ENCODE measurements at regions not wholly inside any gene's neighbourhood (a gene's known extent, or its start where the extent isn't known, plus 50 kb on each side); places are given as distances from the start of the nearest gene placed in this dataset.

- Mint-ChIP-seq H3K4me1 (no peaks in the 10 kb centered on the region), H3K27me3 (no peaks in the 10 kb centered on the region), H3K9me3 (peaks cover 0 to 3% (median 0%) of the 10 kb centered on the region in 8 donors), H3K27ac (peak overlapping the region in 1 of 7 donors; percentile 39), H3K4me3 (no peak overlapping the region), H3K36me3 (no peaks in the 10 kb centered on the region)
- no peak overlapping the region for H3K27ac ChIP-seq (ENCODE audit: low read depth, low read length)
- no peaks in the 10 kb centered on the region for H3K36me3 ChIP-seq (ENCODE audit: insufficient read depth, low read length)
- no peak for DNase-seq
- intact Hi-C loops (cut with micrococcal nuclease), result no loop called here
- H3K4me3 ChIP-seq (ENCODE audit: low read length in 2 of 2), result no peak overlapping the region
- no peaks in the 10 kb centered on the region for H3K27me3 ChIP-seq (ENCODE audit: insufficient read depth, low read length)
- H3K9me3 ChIP-seq (ENCODE audit: control insufficient read depth in 1 of 2, low read length in 2 of 2), result no peaks in the 10 kb centered on the region
- POLR2A ChIA-PET (ENCODE audit: partially characterized antibody), result no interaction called here
- H3K4me1 ChIP-seq (ENCODE audit: insufficient read depth, low read length), result no peaks in the 10 kb centered on the region
- CTCF ChIA-PET (ENCODE audit: partially characterized antibody), result no interaction called here
Observed at GRCh38 chrX:39834600-39834999, 263.2 kb downstream of the BCOR start.

GRCh38 chrX:39835241-39835640, 262.5 kb downstream of the BCOR start:
- Histone ChIP-seq H3K4me3 (ENCODE audit: low read length in 2 of 2) (no peak overlapping the region), H3K27ac (ENCODE audit: low read depth, low read length) (no peak overlapping the region), H3K27me3 (ENCODE audit: insufficient read depth, low read length) (no peaks in the 10 kb centered on the region), H3K9me3 (ENCODE audit: control insufficient read depth in 1 of 2, low read length in 2 of 2) (no peaks in the 10 kb centered on the region), H3K36me3 (ENCODE audit: insufficient read depth, low read length) (no peaks in the 10 kb centered on the region), H3K4me1 (ENCODE audit: insufficient read depth, low read length) (no peaks in the 10 kb centered on the region)
- no peaks in the 10 kb centered on the region for H3K36me3 Mint-ChIP-seq
- intact Hi-C loops (cut with micrococcal nuclease), result no loop called here
- ChIA-PET POLR2A (ENCODE audit: partially characterized antibody) (no interaction called here), CTCF (ENCODE audit: partially characterized antibody) (no interaction called here)
- no peak for DNase-seq
- no peaks in the 10 kb centered on the region for H3K27me3 Mint-ChIP-seq
- no peak overlapping the region for H3K4me3 Mint-ChIP-seq
- peak overlapping the region in 1 of 7 donors; percentile 51 for H3K27ac Mint-ChIP-seq
- no peaks in the 10 kb centered on the region for H3K4me1 Mint-ChIP-seq
- H3K9me3 Mint-ChIP-seq, result no peaks in the 10 kb centered on the region

- no peaks in the 10 kb centered on the region for H3K9me3 Mint-ChIP-seq
- Histone ChIP-seq H3K4me3 (ENCODE audit: low read length in 2 of 2) (no peak overlapping the region), H3K27me3 (ENCODE audit: insufficient read depth, low read length) (no peaks in the 10 kb centered on the region), H3K4me1 (ENCODE audit: insufficient read depth, low read length) (no peaks in the 10 kb centered on the region), H3K9me3 (ENCODE audit: control insufficient read depth in 1 of 2, low read length in 2 of 2) (no peaks in the 10 kb centered on the region), H3K36me3 (ENCODE audit: insufficient read depth, low read length) (no peaks in the 10 kb centered on the region), H3K27ac (ENCODE audit: low read depth, low read length) (no peak overlapping the region)
- H3K36me3 Mint-ChIP-seq, result no peaks in the 10 kb centered on the region
- H3K4me3 Mint-ChIP-seq, result no peak overlapping the region
- no peak for DNase-seq
- intact Hi-C loops (cut with micrococcal nuclease), result no loop called here
- no peaks in the 10 kb centered on the region for H3K4me1 Mint-ChIP-seq
- H3K27me3 Mint-ChIP-seq, result no peaks in the 10 kb centered on the region
- POLR2A ChIA-PET (ENCODE audit: partially characterized antibody), result no interaction called here
- CTCF ChIA-PET (ENCODE audit: partially characterized antibody), result no interaction called here
- H3K27ac Mint-ChIP-seq, result no peak overlapping the region
Observed at GRCh38 chrX:39835776-39836175, 262.0 kb downstream of the BCOR start.

- Mint-ChIP-seq H3K9me3 (no peaks in the 10 kb centered on the region), H3K4me1 (no peaks in the 10 kb centered on the region), H3K27ac (no peak overlapping the region), H3K27me3 (no peaks in the 10 kb centered on the region), H3K36me3 (no peaks in the 10 kb centered on the region), H3K4me3 (peak overlapping the region in 1 of 8 donors; percentile 48)
- Histone ChIP-seq H3K4me3 (ENCODE audit: low read length in 2 of 2) (no peak overlapping the region), H3K9me3 (ENCODE audit: control insufficient read depth in 1 of 2, low read length in 2 of 2) (no peaks in the 10 kb centered on the region), H3K4me1 (ENCODE audit: insufficient read depth, low read length) (no peaks in the 10 kb centered on the region), H3K27ac (ENCODE audit: low read depth, low read length) (no peak overlapping the region), H3K27me3 (ENCODE audit: insufficient read depth, low read length) (no peaks in the 10 kb centered on the region), H3K36me3 (ENCODE audit: insufficient read depth, low read length) (no peaks in the 10 kb centered on the region)
- CTCF ChIA-PET (ENCODE audit: partially characterized antibody), result no interaction called here
- intact Hi-C loops (cut with micrococcal nuclease), result no loop called here
- no peak for DNase-seq
- POLR2A ChIA-PET (ENCODE audit: partially characterized antibody), result interaction anchor here (0.7 kb wide), 1 partner anchor 16 kb away, joined by 5 read pairs; no protein-coding TSS in a partner anchor
Observed at GRCh38 chrX:39836802-39837420, 260.8 kb downstream of the BCOR start.

GRCh38 chrX:39837688-39838087, 260.1 kb downstream of the BCOR start:
- no peaks in the 10 kb centered on the region for H3K27me3 Mint-ChIP-seq
- Histone ChIP-seq H3K4me3 (ENCODE audit: low read length in 2 of 2) (no peak overlapping the region), H3K27me3 (ENCODE audit: insufficient read depth, low read length) (no peaks in the 10 kb centered on the region), H3K4me1 (ENCODE audit: insufficient read depth, low read length) (no peaks in the 10 kb centered on the region), H3K36me3 (ENCODE audit: insufficient read depth, low read length) (no peaks in the 10 kb centered on the region), H3K9me3 (ENCODE audit: control insufficient read depth in 1 of 2, low read length in 2 of 2) (no peaks in the 10 kb centered on the region), H3K27ac (ENCODE audit: low read depth, low read length) (no peak overlapping the region)
- no peak overlapping the region for H3K4me3 Mint-ChIP-seq
- no peaks in the 10 kb centered on the region for H3K9me3 Mint-ChIP-seq
- ChIA-PET CTCF (ENCODE audit: partially characterized antibody) (no interaction called here), POLR2A (ENCODE audit: partially characterized antibody) (no interaction called here)
- no peaks in the 10 kb centered on the region for H3K4me1 Mint-ChIP-seq
- no peaks in the 10 kb centered on the region for H3K36me3 Mint-ChIP-seq
- no peak for DNase-seq
- H3K27ac Mint-ChIP-seq, result no peak overlapping the region
- intact Hi-C loops (cut with micrococcal nuclease), result no loop called here

GRCh38 chrX:39839371-39839770, 258.4 kb downstream of the BCOR start:
- Mint-ChIP-seq H3K27me3 (no peaks in the 10 kb centered on the region), H3K36me3 (no peaks in the 10 kb centered on the region), H3K4me1 (no peaks in the 10 kb centered on the region), H3K9me3 (no peaks in the 10 kb centered on the region), H3K4me3 (no peak overlapping the region), H3K27ac (no peak overlapping the region)
- H3K4me3 ChIP-seq (ENCODE audit: low read length in 2 of 2), result no peak overlapping the region
- H3K36me3 ChIP-seq (ENCODE audit: insufficient read depth, low read length), result no peaks in the 10 kb centered on the region
- no peak overlapping the region for H3K27ac ChIP-seq (ENCODE audit: low read depth, low read length)
- no peaks in the 10 kb centered on the region for H3K27me3 ChIP-seq (ENCODE audit: insufficient read depth, low read length)
- DNase-seq, result no peak
- no peaks in the 10 kb centered on the region for H3K9me3 ChIP-seq (ENCODE audit: control insufficient read depth in 1 of 2, low read length in 2 of 2)
- no peaks in the 10 kb centered on the region for H3K4me1 ChIP-seq (ENCODE audit: insufficient read depth, low read length)
- ChIA-PET POLR2A (ENCODE audit: partially characterized antibody) (no interaction called here), CTCF (ENCODE audit: partially characterized antibody) (no interaction called here)
- intact Hi-C loops (cut with micrococcal nuclease), result no loop called here

- Histone ChIP-seq H3K27ac (ENCODE audit: low read depth, low read length) (no peak overlapping the region), H3K4me1 (ENCODE audit: insufficient read depth, low read length) (no peaks in the 10 kb centered on the region), H3K4me3 (ENCODE audit: low read length in 2 of 2) (no peak overlapping the region), H3K36me3 (ENCODE audit: insufficient read depth, low read length) (no peaks in the 10 kb centered on the region), H3K9me3 (ENCODE audit: control insufficient read depth in 1 of 2, low read length in 2 of 2) (no peaks in the 10 kb centered on the region), H3K27me3 (ENCODE audit: insufficient read depth, low read length) (no peaks in the 10 kb centered on the region)
- intact Hi-C loops (cut with micrococcal nuclease), result no loop called here
- no peaks in the 10 kb centered on the region for H3K4me1 Mint-ChIP-seq
- H3K27ac Mint-ChIP-seq, result no peak overlapping the region
- CTCF ChIA-PET (ENCODE audit: partially characterized antibody), result no interaction called here
- POLR2A ChIA-PET (ENCODE audit: partially characterized antibody), result no interaction called here
- no peaks in the 10 kb centered on the region for H3K9me3 Mint-ChIP-seq
- H3K36me3 Mint-ChIP-seq, result no peaks in the 10 kb centered on the region
- no peak for DNase-seq
- no peaks in the 10 kb centered on the region for H3K27me3 Mint-ChIP-seq
- no peak overlapping the region for H3K4me3 Mint-ChIP-seq
Observed at GRCh38 chrX:39840133-39840532, 257.6 kb downstream of the BCOR start.

- Mint-ChIP-seq H3K36me3 (no peaks in the 10 kb centered on the region), H3K9me3 (no peaks in the 10 kb centered on the region), H3K27ac (no peak overlapping the region), H3K27me3 (no peaks in the 10 kb centered on the region), H3K4me3 (no peak overlapping the region), H3K4me1 (no peaks in the 10 kb centered on the region)
- Histone ChIP-seq H3K27ac (ENCODE audit: low read depth, low read length) (no peak overlapping the region), H3K9me3 (ENCODE audit: control insufficient read depth in 1 of 2, low read length in 2 of 2) (no peaks in the 10 kb centered on the region), H3K36me3 (ENCODE audit: insufficient read depth, low read length) (no peaks in the 10 kb centered on the region), H3K27me3 (ENCODE audit: insufficient read depth, low read length) (no peaks in the 10 kb centered on the region), H3K4me3 (ENCODE audit: low read length in 2 of 2) (no peak overlapping the region), H3K4me1 (ENCODE audit: insufficient read depth, low read length) (no peaks in the 10 kb centered on the region)
- DNase-seq, result no peak
- POLR2A ChIA-PET (ENCODE audit: partially characterized antibody), result no interaction called here
- intact Hi-C loops (cut with micrococcal nuclease), result no loop called here
- CTCF ChIA-PET (ENCODE audit: partially characterized antibody), result no interaction called here
Observed at GRCh38 chrX:39840581-39841093, 257.1 kb downstream of the BCOR start.

All from CD4-positive, alpha-beta memory T cell (primary cell).